Ascending aorta (tissue), 2 donors: ENCODE measurements at regions not wholly inside any gene's neighbourhood (a gene's known extent, or its start where the extent isn't known, plus 50 kb on each side); places are given as distances from the start of the nearest gene placed in this dataset.

Experiments
- DNase-seq, 2 donors: peaks; one replicate each; pipeline ENCODE4 v3.0.0-alpha.2; 2019; ENCODE audit warnings: low spot score in 2 of 2
- H3K27ac ChIP-seq, 2 donors: fragments of 200-600 bp; sonication (generic); one replicate each; pipeline ENCODE4 v1.5.1; 2016 to 2017; ENCODE audit warnings: mild to moderate bottlenecking in 1 of 2
- H3K27me3 ChIP-seq: fragments of 200-600 bp; sonication (generic); one replicate; pipeline ENCODE4 v1.5.1; 2017
- H3K36me3 ChIP-seq, 2 donors: fragments of 200-600 bp; sonication (generic); one replicate each; pipeline ENCODE4 v1.5.1; 2016
- H3K4me1 ChIP-seq, 2 donors: fragments of 200-600 bp; sonication (generic); one replicate each; pipeline ENCODE4 v1.5.1; 2016 to 2017; ENCODE audit warnings: mild to moderate bottlenecking in 1 of 2
- H3K4me3 ChIP-seq, 2 donors: fragments of 200-600 bp; sonication (generic); one replicate each; pipeline ENCODE4 v1.5.1; 2016 to 2017; ENCODE audit warnings: mild to moderate bottlenecking in 1 of 2
- H3K9me3 ChIP-seq, 2 donors: fragments of 200-600 bp; sonication (generic); one replicate each; pipeline ENCODE4 v1.5.1; 2016
- CTCF ChIP-seq, 3 experiments: fragments of 200-600 bp in 2 of 3; fragments of 450-650 bp in 1 of 3; sonication (generic) in 2 of 3; IDR thresholded peaks; one replicate each; pipeline ENCODE4 v1.5.1; 2016 to 2019; ENCODE audit warnings: antibody characterized with exemption in 3 of 3, mild to moderate bottlenecking in 1 of 3, moderate library complexity in 1 of 3
- intact Hi-C: fragments of 100-400 bp; cut with DNase I; formaldehyde crosslinking; loops from one replicate; pipeline ENCODE4 v1.15.1; 2023

GRCh38 chr7:12456506-12456905 is 52.8 kb upstream of the VWDE start:
- no peak overlapping the region for H3K27ac ChIP-seq

GRCh38 chr7:12458520-12459131 is 55.0 kb upstream of the VWDE start:
- Histone ChIP-seq H3K9me3 (no peaks in the 10 kb centered on the region), H3K27me3 (no peaks in the 10 kb centered on the region), H3K27ac (no peak overlapping the region), H3K4me1 (no peaks in the 10 kb centered on the region), H3K36me3 (no peaks in the 10 kb centered on the region), H3K4me3 (no peak overlapping the region)
- intact Hi-C loops, result no loop called here
- TF ChIP-seq CTCF (IDR thresholded peaks at IDR 0.05), result peak in 2 of 3 experiments; percentile 16 to 30
- DNase-seq, result no peak

More at GRCh38 chr7:12456506-12456905, 52.8 kb upstream of the VWDE start:
- DNase-seq, result no peak
- no peaks in the 10 kb centered on the region for H3K4me1 ChIP-seq
- H3K36me3 ChIP-seq, result no peaks in the 10 kb centered on the region
- H3K9me3 ChIP-seq, result no peaks in the 10 kb centered on the region
- H3K27me3 ChIP-seq, result no peaks in the 10 kb centered on the region
- TF ChIP-seq CTCF (IDR thresholded peaks at IDR 0.05), result no peak
- no peak overlapping the region for H3K4me3 ChIP-seq
- intact Hi-C loops, result no loop called here

GRCh38 chr7:12467837-12468236 is 64.2 kb upstream of the VWDE start:
- no peaks in the 10 kb centered on the region for H3K4me1 ChIP-seq
- H3K27me3 ChIP-seq, result no peaks in the 10 kb centered on the region
- intact Hi-C loops, result no loop called here
- TF ChIP-seq CTCF (IDR thresholded peaks at IDR 0.05), result no peak
- no peak overlapping the region for H3K4me3 ChIP-seq
- no peak overlapping the region for H3K27ac ChIP-seq
- DNase-seq, result no peak
- H3K9me3 ChIP-seq, result no peaks in the 10 kb centered on the region
- H3K36me3 ChIP-seq, result no peaks in the 10 kb centered on the region

GRCh38 chr7:12469568-12469967 is 65.9 kb upstream of the VWDE start:
- DNase-seq, result no peak
- Histone ChIP-seq H3K4me1 (no peaks in the 10 kb centered on the region), H3K9me3 (no peaks in the 10 kb centered on the region), H3K36me3 (no peaks in the 10 kb centered on the region), H3K27me3 (no peaks in the 10 kb centered on the region), H3K27ac (no peak overlapping the region), H3K4me3 (no peak overlapping the region)
- TF ChIP-seq CTCF (IDR thresholded peaks at IDR 0.05), result no peak
- intact Hi-C loops, result no loop called here

GRCh38 chr7:12470930-12471329 is 67.3 kb upstream of the VWDE start:
- no peak for DNase-seq
- H3K4me1 ChIP-seq, result no peaks in the 10 kb centered on the region
- no peaks in the 10 kb centered on the region for H3K36me3 ChIP-seq
- TF ChIP-seq CTCF (IDR thresholded peaks at IDR 0.05), result no peak
- intact Hi-C loops, result no loop called here
- no peaks in the 10 kb centered on the region for H3K27me3 ChIP-seq
- no peak overlapping the region for H3K27ac ChIP-seq
- H3K4me3 ChIP-seq, result no peak overlapping the region
- H3K9me3 ChIP-seq, result no peaks in the 10 kb centered on the region

- H3K36me3 ChIP-seq, result no peaks in the 10 kb centered on the region
- H3K4me1 ChIP-seq, result no peaks in the 10 kb centered on the region
- H3K4me3 ChIP-seq, result no peak overlapping the region
- intact Hi-C loops, result no loop called here
- no peak for DNase-seq
- H3K27me3 ChIP-seq, result no peaks in the 10 kb centered on the region
- H3K27ac ChIP-seq, result no peak overlapping the region
- H3K9me3 ChIP-seq, result no peaks in the 10 kb centered on the region
- TF ChIP-seq CTCF (IDR thresholded peaks at IDR 0.05), result no peak
Measured at GRCh38 chr7:12474035-12474434, 70.4 kb upstream of the VWDE start.
